HL-60 (cell line): ENCODE measurements at regions not wholly inside any gene's neighbourhood (a gene's known extent, or its start where the extent isn't known, plus 50 kb on each side); places are given as distances from the start of the nearest gene placed in this dataset.

Source experiments
- TF ChIP-seq, protein P1 (sequence below): IDR thresholded peaks from one replicate; pipeline ENCODE4 v1.5.1; 2011; ENCODE audit warnings: low read length, control low read depth, inconsistent platforms; ENCODE audit not compliant: insufficient read depth
- TF ChIP-seq, protein P2 (sequence below): IDR thresholded peaks from 2 replicates; pipeline ENCODE4 v1.6.1; 2012; ENCODE audit warnings: low read depth; ENCODE audit not compliant: insufficient replicate concordance

DNA sequence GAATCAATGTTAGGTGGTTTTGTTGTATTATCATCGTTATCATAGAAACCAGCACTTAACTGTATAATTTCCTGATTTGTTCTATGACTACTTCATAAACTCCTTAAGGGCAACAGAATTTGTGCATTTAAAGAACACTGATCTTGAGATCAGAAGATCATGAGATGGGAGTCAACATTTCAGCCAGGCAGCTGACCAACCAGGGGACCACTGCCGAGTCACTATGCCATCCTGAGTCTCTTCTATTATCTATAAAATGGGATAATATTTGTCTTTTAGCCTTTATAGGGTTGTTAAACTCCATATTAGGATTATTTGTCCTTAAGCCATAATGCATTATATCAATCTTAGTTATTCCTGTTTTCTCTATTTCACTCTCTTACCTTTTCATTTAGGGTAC is 261.7 kb downstream of the GPAM start:
- TF ChIP-seq, protein P1, sequence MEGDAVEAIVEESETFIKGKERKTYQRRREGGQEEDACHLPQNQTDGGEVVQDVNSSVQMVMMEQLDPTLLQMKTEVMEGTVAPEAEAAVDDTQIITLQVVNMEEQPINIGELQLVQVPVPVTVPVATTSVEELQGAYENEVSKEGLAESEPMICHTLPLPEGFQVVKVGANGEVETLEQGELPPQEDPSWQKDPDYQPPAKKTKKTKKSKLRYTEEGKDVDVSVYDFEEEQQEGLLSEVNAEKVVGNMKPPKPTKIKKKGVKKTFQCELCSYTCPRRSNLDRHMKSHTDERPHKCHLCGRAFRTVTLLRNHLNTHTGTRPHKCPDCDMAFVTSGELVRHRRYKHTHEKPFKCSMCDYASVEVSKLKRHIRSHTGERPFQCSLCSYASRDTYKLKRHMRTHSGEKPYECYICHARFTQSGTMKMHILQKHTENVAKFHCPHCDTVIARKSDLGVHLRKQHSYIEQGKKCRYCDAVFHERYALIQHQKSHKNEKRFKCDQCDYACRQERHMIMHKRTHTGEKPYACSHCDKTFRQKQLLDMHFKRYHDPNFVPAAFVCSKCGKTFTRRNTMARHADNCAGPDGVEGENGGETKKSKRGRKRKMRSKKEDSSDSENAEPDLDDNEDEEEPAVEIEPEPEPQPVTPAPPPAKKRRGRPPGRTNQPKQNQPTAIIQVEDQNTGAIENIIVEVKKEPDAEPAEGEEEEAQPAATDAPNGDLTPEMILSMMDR: no peak
- TF ChIP-seq, protein P2, sequence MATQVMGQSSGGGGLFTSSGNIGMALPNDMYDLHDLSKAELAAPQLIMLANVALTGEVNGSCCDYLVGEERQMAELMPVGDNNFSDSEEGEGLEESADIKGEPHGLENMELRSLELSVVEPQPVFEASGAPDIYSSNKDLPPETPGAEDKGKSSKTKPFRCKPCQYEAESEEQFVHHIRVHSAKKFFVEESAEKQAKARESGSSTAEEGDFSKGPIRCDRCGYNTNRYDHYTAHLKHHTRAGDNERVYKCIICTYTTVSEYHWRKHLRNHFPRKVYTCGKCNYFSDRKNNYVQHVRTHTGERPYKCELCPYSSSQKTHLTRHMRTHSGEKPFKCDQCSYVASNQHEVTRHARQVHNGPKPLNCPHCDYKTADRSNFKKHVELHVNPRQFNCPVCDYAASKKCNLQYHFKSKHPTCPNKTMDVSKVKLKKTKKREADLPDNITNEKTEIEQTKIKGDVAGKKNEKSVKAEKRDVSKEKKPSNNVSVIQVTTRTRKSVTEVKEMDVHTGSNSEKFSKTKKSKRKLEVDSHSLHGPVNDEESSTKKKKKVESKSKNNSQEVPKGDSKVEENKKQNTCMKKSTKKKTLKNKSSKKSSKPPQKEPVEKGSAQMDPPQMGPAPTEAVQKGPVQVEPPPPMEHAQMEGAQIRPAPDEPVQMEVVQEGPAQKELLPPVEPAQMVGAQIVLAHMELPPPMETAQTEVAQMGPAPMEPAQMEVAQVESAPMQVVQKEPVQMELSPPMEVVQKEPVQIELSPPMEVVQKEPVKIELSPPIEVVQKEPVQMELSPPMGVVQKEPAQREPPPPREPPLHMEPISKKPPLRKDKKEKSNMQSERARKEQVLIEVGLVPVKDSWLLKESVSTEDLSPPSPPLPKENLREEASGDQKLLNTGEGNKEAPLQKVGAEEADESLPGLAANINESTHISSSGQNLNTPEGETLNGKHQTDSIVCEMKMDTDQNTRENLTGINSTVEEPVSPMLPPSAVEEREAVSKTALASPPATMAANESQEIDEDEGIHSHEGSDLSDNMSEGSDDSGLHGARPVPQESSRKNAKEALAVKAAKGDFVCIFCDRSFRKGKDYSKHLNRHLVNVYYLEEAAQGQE: no peak
